IMR-90 (cell line): ENCODE measurements at regions not wholly inside any gene's neighbourhood (a gene's known extent, or its start where the extent isn't known, plus 50 kb on each side); places are given as distances from the start of the nearest gene placed in this dataset.

ENCODE experiments used
- ATAC-seq: fragments of 200-7000 bp; cut with Tn5 transposase; 2 replicates; pipeline ENCODE4 v1.9.1; 2020; ENCODE audit warnings: low read depth, mild to moderate bottlenecking, moderate library complexity
- BruUV-seq: library from RNA; stranded (reverse); fragments of 400-500 nt; replicated peaks from 2 replicates; lab custom pipeline; 2021; lab: Mats Ljungman, UMichigan
- CTCF ChIA-PET: fragments of 300-600 bp; formaldehyde crosslinking; extraction: SDS; loops from one replicate; lab custom pipeline; 2021; ENCODE audit warnings: antibody characterized with exemption; lab: Yijun Ruan, JAX
- POLR2A ChIA-PET: fragments of 300-600 bp; sonication (Branson Sonifier 250); formaldehyde crosslinking; loops from one replicate; lab custom pipeline; 2022; ENCODE audit warnings: antibody characterized with exemption; ENCODE audit not compliant: unreplicated experiment; lab: Charles Lee
- DNase-seq: peaks from one replicate; pipeline ENCODE4 v3.0.0; 2013
- H2AFZ ChIP-seq: replicated peaks from 2 replicates; pipeline ENCODE3; 2013; ENCODE audit warnings: low read length, mild to moderate bottlenecking; ENCODE audit not compliant: poor library complexity
- H2AK5ac ChIP-seq: 2 replicates; pipeline ENCODE4 v1.6.1; 2013; ENCODE audit warnings: low read depth, low read length, inconsistent platforms
- H2AK9ac ChIP-seq: replicated peaks from 2 replicates; pipeline ENCODE3; 2013; ENCODE audit warnings: mild to moderate bottlenecking, low read depth, low read length, moderate library complexity; ENCODE audit not compliant: poor library complexity
- H2BK120ac ChIP-seq: 2 replicates; pipeline ENCODE4 v1.6.1; 2013; ENCODE audit warnings: low read depth, low read length, inconsistent platforms
- H2BK15ac ChIP-seq: 3 replicates; pipeline ENCODE4 v1.6.1; 2013; ENCODE audit warnings: low read depth, low read length, inconsistent platforms
- H2BK20ac ChIP-seq: 2 replicates; pipeline ENCODE4 v1.6.1; 2013; ENCODE audit warnings: low read depth, mild to moderate bottlenecking, inconsistent platforms, low read length, moderate library complexity
- H2BK5ac ChIP-seq: 2 replicates; pipeline ENCODE4 v1.6.1; 2013; ENCODE audit warnings: mild to moderate bottlenecking, low read depth, low read length, inconsistent platforms; ENCODE audit not compliant: poor library complexity, severe bottlenecking
- H3K14ac ChIP-seq: replicated peaks from 2 replicates; pipeline ENCODE4 v1.6.1; 2013; ENCODE audit warnings: low read depth, low read length, inconsistent platforms
- H3K18ac ChIP-seq: 2 replicates; pipeline ENCODE4 v1.6.1; 2013; ENCODE audit warnings: low read depth, low read length, control low read depth
- H3K23ac ChIP-seq: 2 replicates; pipeline ENCODE4 v1.6.1; 2013; ENCODE audit warnings: low read depth, low read length, inconsistent platforms
- H3K27ac ChIP-seq: 2 replicates; pipeline ENCODE4 v1.5.1; 2013; ENCODE audit warnings: mild to moderate bottlenecking, control low read depth, low read length; ENCODE audit not compliant: insufficient read depth
- H3K27me3 ChIP-seq: 2 replicates; pipeline ENCODE4 v1.6.1; 2013; ENCODE audit warnings: low read length; ENCODE audit not compliant: control insufficient read depth, insufficient read depth
- H3K36me3 ChIP-seq: 2 replicates; pipeline ENCODE4 v1.6.1; 2013; ENCODE audit warnings: low read length, mixed read lengths; ENCODE audit not compliant: control insufficient read depth, insufficient read depth
- H3K4ac ChIP-seq: 2 replicates; pipeline ENCODE4 v1.6.1; 2013; ENCODE audit warnings: low read depth, low read length, inconsistent platforms
- H3K4me1 ChIP-seq: 2 replicates; pipeline ENCODE4 v1.6.1; 2013; ENCODE audit warnings: low read length, mixed read lengths; ENCODE audit not compliant: control insufficient read depth, insufficient read depth
- H3K4me2 ChIP-seq: 2 replicates; pipeline ENCODE4 v1.6.1; 2013; ENCODE audit warnings: low read depth, mild to moderate bottlenecking, control low read depth, low read length, moderate library complexity
- H3K4me3 ChIP-seq: 2 replicates; pipeline ENCODE4 v1.5.1; 2013; ENCODE audit warnings: low read depth, mild to moderate bottlenecking, control low read depth, low read length, moderate library complexity; ENCODE audit not compliant: insufficient read depth
- H3K56ac ChIP-seq: 2 replicates; pipeline ENCODE4 v1.6.1; 2013; ENCODE audit warnings: low read length, inconsistent platforms; ENCODE audit not compliant: insufficient read depth; ENCODE audit errors: extremely low read depth
- H3K79me1 ChIP-seq, 2 experiments: 2 replicates each; pipeline ENCODE4 v1.6.1; 2013; ENCODE audit warnings: low read length in 2 of 2, inconsistent platforms in 1 of 2, low read depth in 1 of 2
- H3K9ac ChIP-seq: 2 replicates; pipeline ENCODE4 v1.6.1; 2013; ENCODE audit warnings: low read depth, low read length, control low read depth
- H3K9me1 ChIP-seq: 2 replicates; pipeline ENCODE4 v1.6.1; 2013; ENCODE audit warnings: low read length, inconsistent platforms; ENCODE audit not compliant: insufficient read depth
- H3K9me3 ChIP-seq: 2 replicates; pipeline ENCODE4 v1.6.1; 2013; ENCODE audit warnings: low read length; ENCODE audit not compliant: control insufficient read depth, insufficient read depth
- H4K20me1 ChIP-seq: 2 replicates; pipeline ENCODE4 v1.6.1; 2013; ENCODE audit warnings: low read length, inconsistent platforms; ENCODE audit not compliant: insufficient read depth
- H4K5ac ChIP-seq: 2 replicates; pipeline ENCODE4 v1.6.1; 2013; ENCODE audit warnings: mild to moderate bottlenecking, low read depth, low read length, control low read depth
- H4K8ac ChIP-seq, 2 experiments: 2 replicates each; pipeline ENCODE4 v1.6.1; 2013; ENCODE audit warnings: low read depth in 2 of 2, low read length in 2 of 2, control low read depth in 1 of 2, inconsistent platforms in 1 of 2
- H4K91ac ChIP-seq: 2 replicates; pipeline ENCODE4 v1.6.1; 2013; ENCODE audit warnings: low read depth, low read length, inconsistent platforms; ENCODE audit not compliant: insufficient read depth
- BHLHE40 ChIP-seq: fragments of 150-350 bp; IDR thresholded peaks from 2 replicates; pipeline ENCODE4 v1.6.1; 2016; ENCODE audit warnings: mild to moderate bottlenecking, low read depth, low read length
- CEBPB ChIP-seq: IDR thresholded peaks from 2 replicates; pipeline ENCODE4 v1.6.1; 2012; ENCODE audit warnings: low read depth, low read length, improper control_type of control experiment
- CHD1 ChIP-seq: IDR thresholded peaks from 2 replicates; pipeline ENCODE4 v1.6.1; 2012; ENCODE audit warnings: low read depth, low read length, improper control_type of control experiment
- CTCF ChIP-seq: conservative IDR thresholded peaks from 2 replicates; pipeline ENCODE4 v1.5.1; 2012; ENCODE audit warnings: mild to moderate bottlenecking, low read depth, low read length, improper control_type of control experiment
- FOS ChIP-seq: fragments of 150-350 bp; IDR thresholded peaks from 2 replicates; pipeline ENCODE4 v1.6.1; 2016; ENCODE audit warnings: low read depth, low read length
- MAFK ChIP-seq: IDR thresholded peaks from 2 replicates; pipeline ENCODE4 v1.6.1; 2012; ENCODE audit warnings: low read depth, low read length, improper control_type of control experiment
- MAZ ChIP-seq: IDR thresholded peaks from 2 replicates; pipeline ENCODE4 v1.6.1; 2012; ENCODE audit warnings: low read depth, mild to moderate bottlenecking, low read length, improper control_type of control experiment, moderate library complexity, borderline replicate concordance
- MXI1 ChIP-seq: IDR thresholded peaks from 2 replicates; pipeline ENCODE4 v1.6.1; 2012; ENCODE audit warnings: low read depth, mild to moderate bottlenecking, low read length, moderate library complexity, borderline replicate concordance
- NFE2L2 ChIP-seq: fragments of 150-350 bp; IDR thresholded peaks from 2 replicates; pipeline ENCODE4 v1.6.1; 2016; ENCODE audit warnings: low read depth, mild to moderate bottlenecking, low read length
- POLR2A ChIP-seq: IDR thresholded peaks from 2 replicates; pipeline ENCODE4 v1.6.1; 2012; ENCODE audit warnings: mild to moderate bottlenecking, low read depth, low read length
- RAD21 ChIP-seq: IDR thresholded peaks from 2 replicates; pipeline ENCODE4 v1.6.1; 2012; ENCODE audit warnings: low read length, improper control_type of control experiment
- RCOR1 ChIP-seq: IDR thresholded peaks from 2 replicates; pipeline ENCODE4 v1.6.1; 2012; ENCODE audit warnings: mild to moderate bottlenecking, low read length, improper control_type of control experiment; ENCODE audit not compliant: insufficient replicate concordance
- RFX5 ChIP-seq: IDR thresholded peaks from 2 replicates; pipeline ENCODE4 v1.8.0; 2012; ENCODE audit warnings: low read depth, mild to moderate bottlenecking, low read length, moderate library complexity
- SMC3 ChIP-seq: fragments of 150-350 bp; IDR thresholded peaks from 2 replicates; pipeline ENCODE4 v1.6.1; 2016; ENCODE audit warnings: low read depth, mild to moderate bottlenecking, antibody characterized with exemption, low read length, moderate library complexity
- USF2 ChIP-seq: fragments of 150-350 bp; IDR thresholded peaks from 2 replicates; pipeline ENCODE4 v1.6.1; 2017; ENCODE audit warnings: mild to moderate bottlenecking, antibody characterized with exemption, low read length, low read depth
- WGBS, 2 experiments: methylation state at CpG; one replicate each; pipeline versions ENCODE4 v1.1.5 to v1.1.7; 2013; ENCODE audit warnings: missing lambda C conversion rate in 2 of 2; ENCODE audit not compliant: insufficient read length in 1 of 2; ENCODE audit errors: extremely low coverage in 2 of 2; 5-methylcytosine and 5-hydroxymethylcytosine counted together
- dilution Hi-C: fragments of 300-500 bp; cut with HindIII; formaldehyde crosslinking; loops from one replicate; pipeline ENCODE4 v1.14.3; 2018; ENCODE audit warnings: low sequenced_read_pairs; ENCODE audit not compliant: unreplicated experiment
- in situ Hi-C: fragments of 300-500 bp; cut with MboI; formaldehyde crosslinking; loops from 3 replicates; pipeline ENCODE4 v1.14.3; 2019; ENCODE audit warnings: low sequenced_read_pairs, inconsistent platforms, mixed read lengths
- intact Hi-C: fragments of 100-400 bp; cut with micrococcal nuclease; formaldehyde crosslinking; loops from 2 replicates; pipeline ENCODE4 v1.10.0; 2022
- TF ChIP-seq, protein P1 (sequence below): fragments of 150-350 bp; IDR thresholded peaks from 2 replicates; pipeline ENCODE4 v1.6.1; 2016; ENCODE audit warnings: low read depth, mild to moderate bottlenecking, low read length, moderate library complexity, borderline replicate concordance

- Histone ChIP-seq H3K79me1 (no peaks in the 10 kb centered on the region), H3K9me1 (no peaks in the 10 kb centered on the region), H2BK15ac (no peak overlapping the region), H3K56ac (no peak overlapping the region), H4K91ac (no peak overlapping the region), H3K4me3 (no peak overlapping the region), H4K8ac (no peak overlapping the region), H3K27me3 (no peaks in the 10 kb centered on the region), H3K9me3 (peaks cover 8% of the 10 kb centered on the region), H3K14ac (no peak overlapping the region), H2BK120ac (no peak overlapping the region), H4K5ac (no peak overlapping the region), H3K23ac (no peak overlapping the region), H4K20me1 (no peaks in the 10 kb centered on the region), H2AFZ (no peak overlapping the region), H3K27ac (no peak overlapping the region), H2AK9ac (no peak overlapping the region), H3K9ac (no peak overlapping the region), H3K4me1 (no peaks in the 10 kb centered on the region), H3K36me3 (no peaks in the 10 kb centered on the region), H2BK20ac (no peak overlapping the region), H3K4me2 (no peak overlapping the region), H3K4ac (no peak overlapping the region), H2BK5ac (no peak overlapping the region), H3K18ac (no peak overlapping the region), H2AK5ac (no peak overlapping the region)
- TF ChIP-seq, protein P1, sequence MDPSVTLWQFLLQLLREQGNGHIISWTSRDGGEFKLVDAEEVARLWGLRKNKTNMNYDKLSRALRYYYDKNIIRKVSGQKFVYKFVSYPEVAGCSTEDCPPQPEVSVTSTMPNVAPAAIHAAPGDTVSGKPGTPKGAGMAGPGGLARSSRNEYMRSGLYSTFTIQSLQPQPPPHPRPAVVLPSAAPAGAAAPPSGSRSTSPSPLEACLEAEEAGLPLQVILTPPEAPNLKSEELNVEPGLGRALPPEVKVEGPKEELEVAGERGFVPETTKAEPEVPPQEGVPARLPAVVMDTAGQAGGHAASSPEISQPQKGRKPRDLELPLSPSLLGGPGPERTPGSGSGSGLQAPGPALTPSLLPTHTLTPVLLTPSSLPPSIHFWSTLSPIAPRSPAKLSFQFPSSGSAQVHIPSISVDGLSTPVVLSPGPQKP = no peak
- TF ChIP-seq CHD1 (no peak), MAFK (no peak), RAD21 (no peak), RFX5 (no peak), NFE2L2 (no peak), CEBPB (no peak), FOS (no peak), SMC3 (no peak), USF2 (no peak), POLR2A (no peak), RCOR1 (no peak), BHLHE40 (no peak), CTCF (no peak), MXI1 (no peak), MAZ (no peak)
- in situ Hi-C loops (no loop called here), dilution Hi-C loops (no loop called here), intact Hi-C loops (no loop called here)
- ChIA-PET CTCF (no interaction called here), POLR2A (no interaction called here)
- ATAC-seq (no peak), DNase-seq (no peak)
- WGBS, 2 experiments = 34% methylated on average over 4 of the region's 9 CpGs; no CpG with 5 or more reads in 1 of the 2 experiments
- BruUV-seq = no TSS peak
Observed at GRCh38 chr2:129233166-129233565, 746.3 kb upstream of the RAB6C start.
